GM23338 (cell line): ENCODE measurements at regions not wholly inside any gene's neighbourhood (a gene's known extent, or its start where the extent isn't known, plus 50 kb on each side); places are given as distances from the start of the nearest gene placed in this dataset.

ENCODE experiments used
- CREB1 ChIP-seq: fragments of 250-450 bp; sonication (Bioruptor Pico); IDR thresholded peaks from 2 replicates; pipeline ENCODE4 v1.5.0; 2020; ENCODE audit warnings: low read depth, mild to moderate bottlenecking, moderate library complexity
- CTCF ChIP-seq, 2 experiments: fragments of 200-600 bp in 1 of 2; sonication (generic) in 1 of 2; conservative IDR thresholded peaks; 2 replicates each; pipeline versions ENCODE4 v1.5.1 to v1.6.1; 2016 to 2017; ENCODE audit warnings: antibody characterized with exemption in 2 of 2, low read depth in 2 of 2, mild to moderate bottlenecking in 2 of 2, moderate library complexity in 1 of 2
- ETS1 ChIP-seq: IDR thresholded peaks from 2 replicates; pipeline ENCODE4 v1.6.1; 2016; ENCODE audit warnings: antibody characterized with exemption
- EZH2 ChIP-seq: fragments of 200-600 bp; sonication (generic); IDR thresholded peaks from one replicate; pipeline ENCODE4 v1.8.0; 2017; ENCODE audit warnings: antibody characterized with exemption, mild to moderate bottlenecking, low read depth; ENCODE audit not compliant: unreplicated experiment
- POLR2AphosphoS5 ChIP-seq: IDR thresholded peaks from 2 replicates; pipeline ENCODE4 v1.6.1; 2016; ENCODE audit warnings: antibody characterized with exemption, low read depth
- REST ChIP-seq: IDR thresholded peaks from one replicate; pipeline ENCODE4 v1.6.1; 2018; ENCODE audit warnings: antibody characterized with exemption; ENCODE audit not compliant: unreplicated experiment

DNA sequence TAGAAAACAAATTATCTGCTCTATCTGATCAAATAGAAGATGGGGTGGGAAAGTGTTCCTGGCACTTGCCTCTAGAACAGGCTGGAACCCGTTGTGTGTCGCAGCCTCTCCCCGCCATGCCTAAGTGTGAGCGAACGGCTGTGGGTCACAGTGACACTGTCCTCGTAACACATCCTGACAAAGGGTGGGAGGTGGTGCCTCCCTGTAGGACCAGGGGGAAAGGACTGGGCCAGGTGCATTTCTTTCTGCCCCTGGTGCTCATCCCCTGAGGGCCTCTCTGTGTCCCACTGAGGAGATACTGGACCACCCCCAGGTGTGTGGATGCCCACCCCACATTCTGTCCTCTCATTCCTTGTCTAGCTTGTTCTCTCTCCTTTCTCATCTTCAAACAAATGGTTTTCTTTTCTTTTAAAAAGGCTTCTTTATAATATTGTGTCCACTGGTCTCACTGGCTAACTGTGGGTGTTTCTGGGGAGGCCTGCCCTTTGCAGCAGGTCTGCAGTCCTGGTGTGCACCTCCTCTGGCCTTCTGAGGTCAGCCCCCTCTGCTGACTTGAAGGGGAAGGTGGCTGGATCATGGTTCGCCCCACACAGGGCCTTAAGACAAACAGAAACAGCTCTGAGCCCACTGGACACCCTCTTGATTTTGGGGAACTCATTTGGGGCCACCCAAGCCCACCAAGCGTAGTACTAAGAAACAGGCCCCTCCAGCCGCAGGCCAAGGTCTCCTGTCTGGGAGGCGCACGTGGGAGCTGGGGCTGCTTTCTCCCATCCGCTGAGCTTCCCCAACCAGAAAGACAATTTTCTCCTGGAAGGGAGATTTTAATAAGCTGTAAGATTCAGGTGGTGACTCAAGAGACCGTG, 152.5 kb upstream of the SOX1 start:
- TF ChIP-seq CTCF (conservative IDR thresholded peaks at IDR 0.05; ENCODE audit: low read depth in 2 of 2) (no peak), POLR2AphosphoS5 (no peak), EZH2 (no peak), REST (no peak), CREB1 (CRISPR knock-in tag) (no peak), ETS1 (no peak)
